ENCODE measurements at regions not wholly inside any gene's neighbourhood (a gene's known extent, or its start where the extent isn't known, plus 50 kb on each side); places are given as distances from the start of the nearest gene placed in this dataset.
A peak's percentile ranks its signal among the peaks of the same experiment; 100 is the strongest.

DNA sequence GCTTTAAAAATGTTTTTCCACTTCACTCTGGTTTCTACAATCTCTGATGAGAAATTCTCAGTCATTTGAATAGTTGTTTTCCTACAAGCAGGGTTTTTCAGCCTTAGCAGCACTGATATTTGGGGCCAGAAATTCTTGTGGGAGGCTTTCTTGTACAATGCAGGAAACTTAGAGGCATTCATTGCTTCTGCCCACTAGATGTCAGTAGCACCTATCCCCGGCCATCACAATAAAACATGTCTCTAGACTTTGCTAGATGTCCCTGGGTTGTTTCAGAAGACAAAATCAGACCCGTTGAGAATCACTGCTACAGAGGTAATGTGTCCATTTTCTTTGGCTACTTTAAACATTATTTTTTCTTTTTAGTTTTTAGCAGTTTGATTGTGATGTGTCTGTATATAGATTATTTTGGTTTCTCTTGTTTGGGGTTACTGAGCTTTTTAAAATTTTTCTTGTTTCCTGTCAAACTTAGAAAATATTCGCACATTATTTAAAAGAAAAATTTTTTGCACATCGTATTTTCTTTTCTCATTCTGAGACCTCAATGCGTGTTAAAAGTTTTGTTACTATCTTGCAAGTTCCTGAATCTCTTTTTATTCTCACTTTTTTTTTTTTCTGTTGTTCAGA lies 60.8 kb upstream of the CCDC179 start:
- no TSS peak for BruUV-seq (replicated peaks)
- Histone ChIP-seq H3K36me3 (ENCODE audit: low read depth) (no peaks in the 10 kb centered on the region), H3K4me2 (no peak overlapping the region), H3K79me2 (ENCODE audit: low read depth) (no peaks in the 10 kb centered on the region), H3K9me3 (ENCODE audit: insufficient read depth, low read depth) (no peaks in the 10 kb centered on the region), H3K9me2 (ENCODE audit: insufficient read depth) (no peaks in the 10 kb centered on the region; the same call in 1 of the 2 replicates), H2AFZ (no peak overlapping the region), H3K27ac (no peak overlapping the region), H3K4me1 (replicated peaks; ENCODE audit: insufficient read depth) (no peaks in the 10 kb centered on the region), H3K27me3 (ENCODE audit: insufficient read depth, low read depth) (no peaks in the 10 kb centered on the region), H3F3A (ENCODE audit: insufficient read depth, low read depth) (no peaks in the 10 kb centered on the region), H4K20me1 (ENCODE audit: insufficient read depth) (no peaks in the 10 kb centered on the region), H3K4me3 (no peak overlapping the region)
- intact Hi-C loops (cut with micrococcal nuclease; ENCODE audit: unreplicated experiment) = no loop called here
- CTCF ChIA-PET = no interaction called here
- TF ChIP-seq, protein P1, sequence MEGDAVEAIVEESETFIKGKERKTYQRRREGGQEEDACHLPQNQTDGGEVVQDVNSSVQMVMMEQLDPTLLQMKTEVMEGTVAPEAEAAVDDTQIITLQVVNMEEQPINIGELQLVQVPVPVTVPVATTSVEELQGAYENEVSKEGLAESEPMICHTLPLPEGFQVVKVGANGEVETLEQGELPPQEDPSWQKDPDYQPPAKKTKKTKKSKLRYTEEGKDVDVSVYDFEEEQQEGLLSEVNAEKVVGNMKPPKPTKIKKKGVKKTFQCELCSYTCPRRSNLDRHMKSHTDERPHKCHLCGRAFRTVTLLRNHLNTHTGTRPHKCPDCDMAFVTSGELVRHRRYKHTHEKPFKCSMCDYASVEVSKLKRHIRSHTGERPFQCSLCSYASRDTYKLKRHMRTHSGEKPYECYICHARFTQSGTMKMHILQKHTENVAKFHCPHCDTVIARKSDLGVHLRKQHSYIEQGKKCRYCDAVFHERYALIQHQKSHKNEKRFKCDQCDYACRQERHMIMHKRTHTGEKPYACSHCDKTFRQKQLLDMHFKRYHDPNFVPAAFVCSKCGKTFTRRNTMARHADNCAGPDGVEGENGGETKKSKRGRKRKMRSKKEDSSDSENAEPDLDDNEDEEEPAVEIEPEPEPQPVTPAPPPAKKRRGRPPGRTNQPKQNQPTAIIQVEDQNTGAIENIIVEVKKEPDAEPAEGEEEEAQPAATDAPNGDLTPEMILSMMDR (conservative IDR thresholded peaks at IDR 0.05) = peak; percentile 61
- no peak for TF ChIP-seq EZH2 (IDR thresholded peaks at IDR 0.05; ENCODE audit: low read depth)
- peak in 1 of 2 experiments; percentile 3 for DNase-seq
- POLR2A ChIA-PET (ENCODE audit: unreplicated experiment) = no interaction called here

DNA sequence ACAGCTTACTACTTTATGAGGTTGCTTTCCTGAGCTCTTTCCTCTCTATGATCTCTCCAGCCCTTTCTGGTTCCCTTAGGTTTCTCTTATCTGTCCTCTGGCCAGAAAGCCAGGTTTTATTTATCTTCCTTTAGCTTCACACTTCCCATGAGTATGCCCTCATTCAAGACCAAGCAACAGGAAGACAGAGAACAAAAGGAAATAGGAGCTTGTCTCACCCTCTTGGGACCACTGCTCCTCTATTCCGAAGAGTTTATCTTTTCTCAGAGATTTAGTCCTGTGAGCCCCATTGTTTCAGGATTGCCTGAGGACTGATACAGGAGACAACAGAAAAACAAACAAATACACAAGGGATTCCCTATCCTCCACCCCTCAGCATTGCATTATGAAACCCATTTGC lies 62.4 kb upstream of the CCDC179 start:
- ChIA-PET POLR2A (ENCODE audit: unreplicated experiment) (no interaction called here), CTCF (no interaction called here)
- H3K79me2 ChIP-seq (ENCODE audit: low read depth) = no peaks in the 10 kb centered on the region
- no peak for DNase-seq
- no peaks in the 10 kb centered on the region for H3K36me3 ChIP-seq (ENCODE audit: low read depth)
- no peak overlapping the region for H3K4me3 ChIP-seq
- no peak overlapping the region for H3K27ac ChIP-seq
- no peak for TF ChIP-seq EZH2 (IDR thresholded peaks at IDR 0.05; ENCODE audit: low read depth)
- TF ChIP-seq, protein P1 (conservative IDR thresholded peaks at IDR 0.05) = no peak
- intact Hi-C loops (cut with micrococcal nuclease; ENCODE audit: unreplicated experiment) = no loop called here
- no peaks in the 10 kb centered on the region for H4K20me1 ChIP-seq (ENCODE audit: insufficient read depth)
- H3K4me1 ChIP-seq (replicated peaks; ENCODE audit: insufficient read depth) = no peaks in the 10 kb centered on the region
- no peaks in the 10 kb centered on the region for H3K27me3 ChIP-seq (ENCODE audit: insufficient read depth, low read depth)
- H3K9me3 ChIP-seq (ENCODE audit: insufficient read depth, low read depth) = no peaks in the 10 kb centered on the region
- H3K4me2 ChIP-seq = no peak overlapping the region
- H2AFZ ChIP-seq = no peak overlapping the region
- H3K9me2 ChIP-seq (ENCODE audit: insufficient read depth) = no peaks in the 10 kb centered on the region; the same call in 1 of the 2 replicates
- BruUV-seq (replicated peaks) = no TSS peak
- H3F3A ChIP-seq (ENCODE audit: insufficient read depth, low read depth) = no peaks in the 10 kb centered on the region

DNA sequence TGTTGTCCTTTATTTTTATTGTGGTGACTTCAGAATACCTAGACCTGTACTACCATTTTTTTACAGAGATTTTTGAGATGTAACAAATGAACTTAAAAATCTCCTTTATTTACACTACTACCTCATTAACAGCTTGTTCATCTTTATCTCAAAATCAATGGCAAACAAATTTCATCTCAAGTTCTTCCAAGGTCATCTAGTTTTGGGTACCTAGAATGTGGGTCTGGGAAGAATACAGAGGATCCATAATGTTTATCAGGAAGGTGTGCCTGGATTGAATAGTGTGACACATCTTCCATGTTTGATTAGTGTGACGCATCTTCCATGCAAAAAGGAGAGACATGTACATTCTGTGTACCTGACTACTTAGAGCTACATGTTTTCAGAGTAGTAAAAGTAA lies 63.3 kb upstream of the CCDC179 start:
- Histone ChIP-seq H4K20me1 (ENCODE audit: insufficient read depth) (no peaks in the 10 kb centered on the region), H3K9me3 (ENCODE audit: insufficient read depth, low read depth) (no peaks in the 10 kb centered on the region), H3K9me2 (ENCODE audit: insufficient read depth) (no peaks in the 10 kb centered on the region), H3K79me2 (ENCODE audit: low read depth) (no peaks in the 10 kb centered on the region), H3K27ac (no peak overlapping the region), H3K27me3 (ENCODE audit: insufficient read depth, low read depth) (no peaks in the 10 kb centered on the region), H3F3A (ENCODE audit: insufficient read depth, low read depth) (no peaks in the 10 kb centered on the region), H3K36me3 (ENCODE audit: low read depth) (no peaks in the 10 kb centered on the region), H3K4me1 (replicated peaks; ENCODE audit: insufficient read depth) (no peaks in the 10 kb centered on the region), H2AFZ (no peak overlapping the region), H3K4me3 (no peak overlapping the region), H3K4me2 (no peak overlapping the region)
- ChIA-PET POLR2A (ENCODE audit: unreplicated experiment) (no interaction called here), CTCF (no interaction called here)
- BruUV-seq (replicated peaks) = no TSS peak
- intact Hi-C loops (cut with micrococcal nuclease; ENCODE audit: unreplicated experiment) = no loop called here
- DNase-seq = no peak
- TF ChIP-seq EZH2 (IDR thresholded peaks at IDR 0.05; ENCODE audit: low read depth) = no peak
- TF ChIP-seq, protein P1 (conservative IDR thresholded peaks at IDR 0.05) = no peak

Data from PC-9 (cell line).